HG03442 (cell line): ENCODE measurements at regions not wholly inside any gene's neighbourhood (a gene's known extent, or its start where the extent isn't known, plus 50 kb on each side); places are given as distances from the start of the nearest gene placed in this dataset.
"Not testable (repeated sequence)": the region's sequence is repeated elsewhere in the genome, so short reads cannot be mapped to it uniquely, and the experiment has no call there.

Experiments
- ATAC-seq: cut with Tn5 transposase; IDR thresholded peaks from one replicate; pipeline ENCODE4 v1.9.1; 2021; ENCODE audit warnings: mild to moderate bottlenecking, moderate library complexity; ENCODE audit not compliant: unreplicated experiment

- ATAC-seq = no peak
Observed at GRCh38 chr2:144131042-144131441, 388.9 kb downstream of the ZEB2 start.

- no peak for ATAC-seq
Observed at GRCh38 chr2:144130551-144130950, 389.4 kb downstream of the ZEB2 start.

- no peak for ATAC-seq
Observed at GRCh38 chr2:144128130-144128746, 391.7 kb downstream of the ZEB2 start.

GRCh38 chr2:144127693-144128092, 392.2 kb downstream of the ZEB2 start:
- no peak for ATAC-seq

GRCh38 chr2:144126302-144126701, 393.6 kb downstream of the ZEB2 start:
- no peak for ATAC-seq

GRCh38 chr2:144125751-144126150, 394.2 kb downstream of the ZEB2 start:
- no peak for ATAC-seq

GRCh38 chr2:144124882-144125281, 395.0 kb downstream of the ZEB2 start:
- ATAC-seq = no peak

GRCh38 chr2:144120487-144120886, 399.4 kb downstream of the ZEB2 start:
- no peak for ATAC-seq

- no peak for ATAC-seq
Observed at GRCh38 chr2:144117086-144117485, 402.8 kb downstream of the ZEB2 start.

- no peak for ATAC-seq
Observed at GRCh38 chr2:144115739-144116291, 404.1 kb downstream of the ZEB2 start.

- no peak for ATAC-seq
Observed at GRCh38 chr2:144114760-144115159, 405.2 kb downstream of the ZEB2 start.

GRCh38 chr2:144111437-144111836, 408.5 kb downstream of the ZEB2 start:
- no peak for ATAC-seq

GRCh38 chr2:144106104-144106503, 413.8 kb downstream of the ZEB2 start:
- ATAC-seq = not testable (repeated sequence)

- ATAC-seq = no peak
Observed at GRCh38 chr2:144102386-144102785, 417.5 kb downstream of the ZEB2 start.

- peak; percentile 60 for ATAC-seq
Observed at GRCh38 chr2:144099780-144100377, 420.0 kb downstream of the ZEB2 start.

- ATAC-seq = no peak
Observed at GRCh38 chr2:144099340-144099739, 420.6 kb downstream of the ZEB2 start.

GRCh38 chr2:144097440-144098225, 422.3 kb downstream of the ZEB2 start:
- ATAC-seq = no peak

- no peak for ATAC-seq
Observed at GRCh38 chr2:144096531-144096930, 423.4 kb downstream of the ZEB2 start.

GRCh38 chr2:144094408-144095151, 425.3 kb downstream of the ZEB2 start:
- ATAC-seq = no peak

- ATAC-seq = no peak
Observed at GRCh38 chr2:144091622-144092021, 428.3 kb downstream of the ZEB2 start.

- ATAC-seq = no peak
Observed at GRCh38 chr2:144088863-144089262, 431.1 kb downstream of the ZEB2 start.
